NCI-H1105 (cell line): ENCODE measurements at regions not wholly inside any gene's neighbourhood (a gene's known extent, or its start where the extent isn't known, plus 50 kb on each side); places are given as distances from the start of the nearest gene placed in this dataset.
"Not testable (repeated sequence)": the region's sequence is repeated elsewhere in the genome, so short reads cannot be mapped to it uniquely, and the experiment has no call there.

Experiments used
- DNase-seq: peaks from one replicate; lab custom pipeline; 2025; lab: John Stamatoyannopoulos, UW

GRCh38 chr18:43970656-43971055 is 693.4 kb upstream of the SYT4 start:
- no peak for DNase-seq

- DNase-seq = no peak
Observed at GRCh38 chr18:43978174-43978573, 700.9 kb upstream of the SYT4 start.

- no peak for DNase-seq
Observed at GRCh38 chr18:43982582-43982981, 698.1 kb upstream of the SETBP1 start.

- DNase-seq = not testable (repeated sequence)
Observed at GRCh38 chr18:43987061-43987460, 693.6 kb upstream of the SETBP1 start.

GRCh38 chr18:43992741-43993140 is 687.9 kb upstream of the SETBP1 start:
- DNase-seq = no peak

GRCh38 chr18:43994381-43994780 is 686.3 kb upstream of the SETBP1 start:
- no peak for DNase-seq

GRCh38 chr18:44013871-44014270 is 666.8 kb upstream of the SETBP1 start:
- DNase-seq = no peak

GRCh38 chr18:44025421-44025820 is 655.3 kb upstream of the SETBP1 start:
- no peak for DNase-seq

- DNase-seq = no peak
Observed at GRCh38 chr18:44028109-44028508, 652.6 kb upstream of the SETBP1 start.

- no peak for DNase-seq
Observed at GRCh38 chr18:44031063-44031462, 649.6 kb upstream of the SETBP1 start.

- no peak for DNase-seq
Observed at GRCh38 chr18:44033144-44033701, 647.5 kb upstream of the SETBP1 start.

- no peak for DNase-seq
Observed at GRCh38 chr18:44035554-44035953, 645.1 kb upstream of the SETBP1 start.

GRCh38 chr18:44036501-44036900 is 644.2 kb upstream of the SETBP1 start:
- peak; percentile 59 for DNase-seq

GRCh38 chr18:44039216-44039615 is 641.5 kb upstream of the SETBP1 start:
- no peak for DNase-seq

- no peak for DNase-seq
Observed at GRCh38 chr18:44039826-44040225, 640.9 kb upstream of the SETBP1 start.

GRCh38 chr18:44041553-44041952 is 639.1 kb upstream of the SETBP1 start:
- no peak for DNase-seq

GRCh38 chr18:44041961-44042360 is 638.7 kb upstream of the SETBP1 start:
- no peak for DNase-seq

- no peak for DNase-seq
Observed at GRCh38 chr18:44046376-44046975, 634.2 kb upstream of the SETBP1 start.

GRCh38 chr18:44047585-44047984 is 633.1 kb upstream of the SETBP1 start:
- no peak for DNase-seq

- DNase-seq = no peak
Observed at GRCh38 chr18:44048435-44048834, 632.3 kb upstream of the SETBP1 start.

- no peak for DNase-seq
Observed at GRCh38 chr18:44048846-44049245, 631.8 kb upstream of the SETBP1 start.

- DNase-seq = peak; percentile 11
Observed at GRCh38 chr18:44051026-44051425, 629.7 kb upstream of the SETBP1 start.

- no peak for DNase-seq
Observed at GRCh38 chr18:44054514-44054913, 626.2 kb upstream of the SETBP1 start.

GRCh38 chr18:44060197-44060596 is 620.5 kb upstream of the SETBP1 start:
- no peak for DNase-seq
